VCaP (cell line): ENCODE measurements at regions not wholly inside any gene's neighbourhood (a gene's known extent, or its start where the extent isn't known, plus 50 kb on each side); places are given as distances from the start of the nearest gene placed in this dataset.

ENCODE experiments used
- H3K27ac ChIP-seq: fragments of 450-650 bp; 2 replicates; pipeline ENCODE4 v1.5.1; 2017
- TF ChIP-seq, protein P1 (sequence below): fragments of 450-650 bp; conservative IDR thresholded peaks from 2 replicates; pipeline ENCODE4 v1.5.1; 2017; ENCODE audit warnings: mild to moderate bottlenecking, moderate library complexity

DNA sequence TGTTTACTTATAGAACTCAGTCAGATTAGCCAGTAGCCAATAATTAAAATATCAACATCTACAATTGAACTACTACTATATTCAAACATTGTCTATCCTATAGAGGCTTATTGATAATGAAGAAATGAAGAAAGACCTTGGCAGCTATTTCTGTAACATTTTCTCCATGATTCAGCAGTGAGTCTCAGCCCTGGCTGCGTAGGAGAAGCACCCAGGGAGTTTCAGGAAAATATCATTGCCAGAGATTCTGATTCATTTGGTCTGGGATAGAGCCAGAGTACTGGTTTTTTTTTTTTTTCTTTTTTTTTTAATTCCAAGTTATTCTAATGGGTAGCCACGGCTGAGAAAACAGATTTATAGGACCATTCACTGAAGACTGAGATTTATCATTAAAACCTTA, 404.8 kb downstream of the TXNL1 start:
- TF ChIP-seq, protein P1, sequence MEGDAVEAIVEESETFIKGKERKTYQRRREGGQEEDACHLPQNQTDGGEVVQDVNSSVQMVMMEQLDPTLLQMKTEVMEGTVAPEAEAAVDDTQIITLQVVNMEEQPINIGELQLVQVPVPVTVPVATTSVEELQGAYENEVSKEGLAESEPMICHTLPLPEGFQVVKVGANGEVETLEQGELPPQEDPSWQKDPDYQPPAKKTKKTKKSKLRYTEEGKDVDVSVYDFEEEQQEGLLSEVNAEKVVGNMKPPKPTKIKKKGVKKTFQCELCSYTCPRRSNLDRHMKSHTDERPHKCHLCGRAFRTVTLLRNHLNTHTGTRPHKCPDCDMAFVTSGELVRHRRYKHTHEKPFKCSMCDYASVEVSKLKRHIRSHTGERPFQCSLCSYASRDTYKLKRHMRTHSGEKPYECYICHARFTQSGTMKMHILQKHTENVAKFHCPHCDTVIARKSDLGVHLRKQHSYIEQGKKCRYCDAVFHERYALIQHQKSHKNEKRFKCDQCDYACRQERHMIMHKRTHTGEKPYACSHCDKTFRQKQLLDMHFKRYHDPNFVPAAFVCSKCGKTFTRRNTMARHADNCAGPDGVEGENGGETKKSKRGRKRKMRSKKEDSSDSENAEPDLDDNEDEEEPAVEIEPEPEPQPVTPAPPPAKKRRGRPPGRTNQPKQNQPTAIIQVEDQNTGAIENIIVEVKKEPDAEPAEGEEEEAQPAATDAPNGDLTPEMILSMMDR: no peak
- H3K27ac ChIP-seq: no peak overlapping the region

DNA sequence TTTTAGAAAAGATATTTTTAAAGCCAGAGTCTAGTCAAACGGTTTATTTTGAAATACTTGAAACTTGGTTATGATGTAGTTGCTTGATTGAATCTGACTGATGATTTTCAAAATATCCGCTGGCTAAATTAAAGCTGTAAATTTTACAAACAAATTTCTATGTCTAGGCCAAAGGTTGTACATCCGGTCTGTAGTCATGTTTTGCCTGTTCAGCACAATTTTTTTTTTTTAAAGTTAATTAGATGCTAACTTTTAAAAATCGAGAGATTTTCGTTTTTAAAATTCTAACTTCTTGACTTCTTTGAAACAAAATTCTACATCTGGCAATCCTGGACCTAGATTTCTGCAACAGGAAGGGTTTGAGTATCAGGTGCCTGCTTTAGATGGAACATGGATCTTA, 412.4 kb downstream of the TXNL1 start:
- no peak overlapping the region for H3K27ac ChIP-seq
- TF ChIP-seq, protein P1: no peak

DNA sequence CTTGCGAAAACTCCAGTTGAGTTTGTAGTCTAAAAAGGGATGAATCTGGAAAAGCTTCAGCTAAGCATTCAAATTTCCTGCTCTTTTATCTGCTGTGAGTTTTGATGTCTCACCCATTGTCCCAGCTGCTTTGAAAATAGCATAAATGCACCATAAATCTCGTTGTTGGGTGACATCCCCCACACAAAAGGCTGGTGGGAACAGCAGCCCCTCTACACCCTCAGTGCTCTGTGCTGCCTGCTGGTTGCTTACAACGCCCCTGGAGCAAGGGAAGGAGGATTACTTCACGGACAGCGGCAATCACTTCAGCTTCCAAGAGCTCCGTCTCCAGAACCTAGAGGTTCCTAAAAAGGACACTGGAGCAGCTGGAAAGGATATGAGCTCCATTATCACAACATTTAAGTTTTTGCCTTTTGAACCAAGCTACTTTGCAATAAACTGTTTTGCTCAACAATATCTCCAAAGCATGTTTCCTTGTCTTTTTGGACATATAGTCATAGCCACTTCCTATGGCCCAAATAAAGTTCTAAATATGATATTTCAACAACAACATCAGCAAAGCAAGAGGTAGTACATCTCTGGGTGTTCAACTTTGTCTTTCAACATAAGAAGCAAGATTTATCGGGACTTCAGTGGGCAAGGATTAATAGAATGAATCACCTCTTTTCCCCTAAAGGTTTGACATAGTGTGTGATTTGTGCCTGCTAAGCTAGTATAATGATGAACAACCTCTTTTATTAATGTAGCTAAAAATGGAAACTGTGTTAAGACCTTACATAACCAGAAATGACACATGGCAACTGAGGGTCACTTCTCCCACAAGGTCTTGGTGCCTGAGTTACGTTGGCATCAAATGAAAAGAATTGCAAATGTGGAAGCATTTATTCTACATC, 413.5 kb downstream of the TXNL1 start:
- no peak overlapping the region for H3K27ac ChIP-seq
- TF ChIP-seq, protein P1: no peak

DNA sequence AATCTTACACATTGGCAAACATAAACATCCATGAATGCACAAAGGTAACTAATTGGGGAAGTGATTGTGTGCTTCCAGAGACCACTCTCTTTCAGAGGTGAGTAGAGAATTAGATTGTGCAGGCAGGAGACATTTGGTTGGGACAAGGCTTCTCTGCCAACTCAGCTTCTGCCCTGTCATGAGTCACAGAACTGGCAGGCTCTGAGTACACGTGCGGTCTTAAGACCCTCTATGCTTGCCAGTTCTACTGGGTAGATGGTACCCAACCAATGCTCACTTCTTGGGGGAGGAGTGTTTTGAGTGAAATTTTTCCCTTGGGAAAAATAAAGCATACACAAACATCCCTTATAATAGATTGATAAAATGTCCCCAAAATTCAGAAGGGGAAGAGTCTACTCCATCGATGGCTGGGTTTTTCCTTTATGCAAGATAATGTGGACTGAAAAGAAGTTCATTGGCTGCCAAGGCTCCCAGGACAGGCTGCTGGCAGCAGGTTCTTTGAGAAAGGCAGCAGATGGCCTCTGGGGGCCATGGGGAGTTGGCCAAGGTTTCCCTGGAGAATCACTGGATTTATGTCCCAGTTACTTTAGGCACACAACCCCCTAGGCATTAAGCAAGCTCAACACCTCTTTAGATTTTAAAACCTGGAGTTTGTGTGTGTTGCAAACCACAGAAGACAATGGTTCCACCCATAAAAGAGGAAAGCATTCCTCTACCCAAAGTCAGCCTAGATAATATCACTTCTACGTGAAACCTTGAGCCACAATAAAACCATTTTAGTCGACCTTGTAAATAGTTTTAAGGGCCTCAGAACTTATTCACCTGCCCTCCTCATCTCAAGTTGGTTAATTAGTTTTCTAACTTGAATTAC, 417.0 kb downstream of the TXNL1 start:
- TF ChIP-seq, protein P1: no peak
- H3K27ac ChIP-seq: no peak overlapping the region

DNA sequence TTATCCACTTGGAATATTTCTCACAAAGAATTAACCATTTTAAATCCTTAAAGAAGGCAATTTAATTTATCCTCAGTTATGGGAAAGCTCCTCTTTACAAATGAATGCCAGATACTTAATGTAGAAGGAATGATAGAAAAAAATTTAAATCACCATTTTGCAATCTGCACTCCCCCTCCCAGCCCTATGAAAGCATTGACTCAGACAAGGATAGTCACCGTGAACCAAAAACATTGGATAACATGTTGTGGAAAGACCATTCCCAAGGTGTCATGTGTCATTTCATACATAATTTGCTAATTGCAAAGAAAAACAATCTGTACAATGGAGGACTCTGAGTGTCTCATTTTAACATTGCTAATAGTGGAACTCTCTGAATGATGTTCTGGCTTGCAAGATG, 421.0 kb downstream of the TXNL1 start:
- H3K27ac ChIP-seq: no peak overlapping the region
- TF ChIP-seq, protein P1: no peak

DNA sequence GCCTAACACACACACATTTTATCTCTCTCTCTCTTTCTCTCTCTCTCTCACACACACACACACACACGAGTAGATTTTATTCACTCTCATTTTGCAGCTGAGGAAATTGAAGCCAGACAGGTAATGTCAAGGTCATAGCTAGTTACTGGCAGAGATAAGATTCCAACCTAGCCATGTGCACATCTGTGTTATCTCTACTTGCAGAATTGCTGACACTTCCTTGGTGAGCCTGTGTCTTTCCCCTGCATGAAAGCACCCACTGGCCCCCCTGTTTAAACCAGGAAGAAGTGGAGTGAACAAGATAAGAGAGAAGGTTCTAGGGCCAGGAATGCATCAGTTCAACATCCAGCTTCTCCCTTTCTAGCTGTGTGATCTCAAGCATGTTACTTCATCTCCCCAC, 423.7 kb downstream of the TXNL1 start:
- TF ChIP-seq, protein P1: no peak
- H3K27ac ChIP-seq: no peak overlapping the region

DNA sequence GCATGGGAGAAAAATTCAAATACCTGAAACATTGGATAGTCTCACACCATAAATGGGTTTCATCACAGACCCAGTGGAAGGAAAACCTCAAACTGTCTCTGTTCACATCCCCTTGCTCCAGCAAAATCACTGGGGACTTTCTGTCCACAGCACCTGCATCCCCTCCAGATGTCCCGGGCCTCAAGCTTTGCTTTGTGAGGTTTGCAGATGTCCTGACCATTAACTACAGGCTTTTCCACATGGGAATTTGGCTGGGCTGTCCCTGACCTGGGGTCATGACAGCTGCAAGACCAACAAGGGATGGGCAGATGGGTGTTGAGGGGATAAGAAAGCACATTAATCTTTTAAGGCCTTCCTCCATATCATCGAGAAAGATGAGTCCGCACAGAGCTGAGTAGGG, 427.9 kb downstream of the TXNL1 start:
- H3K27ac ChIP-seq: no peak overlapping the region
- TF ChIP-seq, protein P1: no peak
